ENCODE measurements at regions not wholly inside any gene's neighbourhood (a gene's known extent, or its start where the extent isn't known, plus 50 kb on each side); places are given as distances from the start of the nearest gene placed in this dataset.

DNA sequence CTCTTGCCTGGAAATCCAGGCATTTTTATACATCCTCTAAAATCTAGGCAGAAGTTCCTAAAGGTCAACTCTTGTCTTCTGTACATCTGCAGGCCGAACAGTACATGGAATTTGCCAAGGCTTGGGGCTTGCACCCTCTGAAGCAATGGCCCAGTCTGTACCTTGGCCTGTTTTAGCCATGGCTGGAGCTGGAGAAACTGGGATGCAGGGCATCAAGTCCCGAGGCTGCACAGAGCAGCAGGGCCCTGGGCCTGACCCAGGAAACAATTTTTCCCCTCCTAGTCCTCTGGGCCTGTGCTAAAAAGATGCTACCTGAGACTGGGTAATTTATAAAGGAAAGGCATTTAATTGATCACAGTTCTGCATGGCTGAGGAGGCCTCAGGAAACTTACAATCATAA, 520.8 kb upstream of the MIR17HG start:
- H3K79me1 ChIP-seq (ENCODE audit: low read depth in 1 of 2, low read length in 2 of 2): no peaks in the 10 kb centered on the region
- POLR2A ChIA-PET (ENCODE audit: unreplicated experiment): no interaction called here

More for the DNA sequence above, 520.8 kb upstream of the MIR17HG start:
- ATAC-seq (ENCODE audit: low read depth): no peak
- WGBS, 2 experiments (ENCODE audit: extremely low coverage in 2 of 2, insufficient read length in 1 of 2): 20% methylated on average over 1 of the region's 2 CpGs; no CpG with 5 or more reads in 1 of the 2 experiments
- Histone ChIP-seq H4K5ac (ENCODE audit: low read depth, low read length) (no peak overlapping the region), H3K4me3 (ENCODE audit: insufficient read depth, low read depth, low read length) (no peak overlapping the region), H2BK15ac (ENCODE audit: low read depth, low read length) (no peak overlapping the region), H3K14ac (replicated peaks; ENCODE audit: low read depth, low read length) (no peak overlapping the region), H3K27ac (ENCODE audit: insufficient read depth, low read length) (no peak overlapping the region), H2AK5ac (ENCODE audit: low read depth, low read length) (no peak overlapping the region), H2BK20ac (ENCODE audit: low read depth, low read length) (no peak overlapping the region), H3K4me2 (ENCODE audit: low read depth, low read length) (no peak overlapping the region), H2AFZ (replicated peaks; ENCODE audit: low read length, poor library complexity) (no peak overlapping the region), H3K36me3 (ENCODE audit: control insufficient read depth, insufficient read depth, low read length) (no peaks in the 10 kb centered on the region), H4K8ac (ENCODE audit: low read depth in 2 of 2, low read length in 2 of 2) (no peak overlapping the region), H4K20me1 (ENCODE audit: insufficient read depth, low read length) (no peaks in the 10 kb centered on the region), H3K56ac (ENCODE audit: extremely low read depth, insufficient read depth, low read length) (no peak overlapping the region), H2AK9ac (replicated peaks; ENCODE audit: low read depth, low read length, poor library complexity) (no peak overlapping the region), H2BK5ac (ENCODE audit: low read depth, low read length, poor library complexity, severe bottlenecking) (no peak overlapping the region), H4K91ac (ENCODE audit: insufficient read depth, low read depth, low read length) (no peak overlapping the region), H3K9me1 (ENCODE audit: insufficient read depth, low read length) (no peaks in the 10 kb centered on the region), H3K9ac (ENCODE audit: low read depth, low read length) (no peak overlapping the region), H3K23ac (ENCODE audit: low read depth, low read length) (no peak overlapping the region), H3K9me3 (ENCODE audit: control insufficient read depth, insufficient read depth, low read length) (peaks cover 2% of the 10 kb centered on the region; the same call in 1 of the 2 replicates), H3K27me3 (ENCODE audit: control insufficient read depth, insufficient read depth, low read length) (no peaks in the 10 kb centered on the region), H3K4me1 (ENCODE audit: control insufficient read depth, insufficient read depth, low read length) (no peaks in the 10 kb centered on the region), H2BK120ac (ENCODE audit: low read depth, low read length) (no peak overlapping the region), H3K18ac (ENCODE audit: low read depth, low read length) (no peak overlapping the region), H3K4ac (ENCODE audit: low read depth, low read length) (no peak overlapping the region)
- BruUV-seq (replicated peaks): no TSS peak
- TF ChIP-seq, protein P1, sequence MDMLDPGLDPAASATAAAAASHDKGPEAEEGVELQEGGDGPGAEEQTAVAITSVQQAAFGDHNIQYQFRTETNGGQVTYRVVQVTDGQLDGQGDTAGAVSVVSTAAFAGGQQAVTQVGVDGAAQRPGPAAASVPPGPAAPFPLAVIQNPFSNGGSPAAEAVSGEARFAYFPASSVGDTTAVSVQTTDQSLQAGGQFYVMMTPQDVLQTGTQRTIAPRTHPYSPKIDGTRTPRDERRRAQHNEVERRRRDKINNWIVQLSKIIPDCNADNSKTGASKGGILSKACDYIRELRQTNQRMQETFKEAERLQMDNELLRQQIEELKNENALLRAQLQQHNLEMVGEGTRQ (IDR thresholded peaks at IDR 0.05; ENCODE audit: low read depth, low read length): no peak
- TF ChIP-seq RFX5 (IDR thresholded peaks at IDR 0.05; ENCODE audit: low read depth, low read length): no peak
- no peak for TF ChIP-seq CHD1 (IDR thresholded peaks at IDR 0.05; ENCODE audit: low read depth, low read length)
- TF ChIP-seq NFE2L2 (IDR thresholded peaks at IDR 0.05; ENCODE audit: low read depth, low read length): no peak
- no peak for TF ChIP-seq BHLHE40 (IDR thresholded peaks at IDR 0.05; ENCODE audit: low read depth, low read length)
- in situ Hi-C loops (cut with MboI; ENCODE audit: low sequenced_read_pairs) (no loop called here), dilution Hi-C loops (cut with HindIII; ENCODE audit: low sequenced_read_pairs, unreplicated experiment) (no loop called here), intact Hi-C loops (cut with micrococcal nuclease) (no loop called here)
- CTCF ChIA-PET: no interaction called here
- no peak for DNase-seq

Measured in IMR-90 (cell line).